GM12878 (cell line): ENCODE measurements at regions not wholly inside any gene's neighbourhood (a gene's known extent, or its start where the extent isn't known, plus 50 kb on each side); places are given as distances from the start of the nearest gene placed in this dataset.

Experiments
- ATAC-seq: fragments of 200-7000 bp; cut with Tn5 transposase; 3 replicates; pipeline ENCODE4 v1.9.1; 2020; ENCODE audit warnings: mild to moderate bottlenecking, moderate library complexity
- BruUV-seq: library from RNA; stranded (reverse); fragments of 400-500 nt; replicated peaks from 2 replicates; lab custom pipeline; 2021; lab: Mats Ljungman, UMichigan
- CTCF ChIA-PET: fragments of 300-600 bp; sonication (Branson Sonifier 250); formaldehyde crosslinking; extraction: SDS; loops from one replicate; lab custom pipeline; 2021; ENCODE audit warnings: inconsistent platforms; lab: Yijun Ruan, JAX
- POLR2A ChIA-PET: fragments of 350-600 bp; formaldehyde crosslinking; extraction: SDS; loops from one replicate; lab custom pipeline; 2021; ENCODE audit warnings: inconsistent platforms; lab: Charles Lee
- RAD21 ChIA-PET: fragments of 300-600 bp; sonication (Branson Sonifier 250); formaldehyde crosslinking; loops from one replicate; lab custom pipeline; 2023; ENCODE audit warnings: antibody characterized with exemption; ENCODE audit not compliant: unreplicated experiment; lab: Charles Lee
- SMC1A ChIA-PET: fragments of 300-600 bp; sonication (Branson Sonifier 250); formaldehyde crosslinking; loops from one replicate; lab custom pipeline; 2023; ENCODE audit not compliant: unreplicated experiment, uncharacterized antibody; lab: Charles Lee
- DNase-seq: peaks from one replicate; pipeline ENCODE4 v3.0.0-alpha.2; 2011; ENCODE audit warnings: low read depth, low spot score
- FAIRE-seq: peaks from 3 replicates; lab custom pipeline; 2011; peaks lifted over from hg19 to GRCh38; lab: Jason Lieb, UNC
- H2AFZ ChIP-seq: 2 replicates; pipeline ENCODE4 v1.6.0; 2011; ENCODE audit warnings: low read depth, low read length, control low read depth; ENCODE audit not compliant: control insufficient read depth
- H3K27ac ChIP-seq: 2 replicates; pipeline ENCODE4 v1.5.1; 2011; ENCODE audit warnings: control low read depth; ENCODE audit not compliant: control insufficient read depth, insufficient read depth
- H3K27me3 ChIP-seq, 2 experiments: replicated peaks in 1 of 2; 2 replicates each; pipeline versions ENCODE4 v1.6.0 to v1.6.1; 2011; ENCODE audit warnings: low read length in 1 of 2; ENCODE audit not compliant: control insufficient read depth in 2 of 2, insufficient read depth in 2 of 2
- H3K36me3 ChIP-seq, 2 experiments: 2 replicates each; pipeline ENCODE4 v1.5.1; 2011; ENCODE audit warnings: low read length in 1 of 2; ENCODE audit not compliant: control insufficient read depth in 2 of 2, insufficient read depth in 2 of 2
- H3K4me1 ChIP-seq: 2 replicates; pipeline ENCODE4 v1.6.1; 2011; ENCODE audit warnings: mild to moderate bottlenecking, low read length, moderate library complexity, mixed read lengths; ENCODE audit not compliant: control insufficient read depth, insufficient read depth
- H3K4me2 ChIP-seq: 2 replicates; pipeline ENCODE4 v1.6.0; 2011; ENCODE audit warnings: control low read depth; ENCODE audit not compliant: control insufficient read depth, insufficient read depth
- H3K4me3 ChIP-seq: fragments of 200-600 bp; sonication (generic); 2 replicates; pipeline ENCODE4 v1.5.1; 2016
- H3K79me2 ChIP-seq: 2 replicates; pipeline ENCODE4 v1.6.0; 2011; ENCODE audit warnings: low read length; ENCODE audit not compliant: control insufficient read depth, insufficient read depth
- H3K9ac ChIP-seq: 2 replicates; pipeline ENCODE4 v1.8.0; 2011; ENCODE audit warnings: low read length, control low read depth, mixed read lengths; ENCODE audit not compliant: control insufficient read depth, insufficient read depth
- H3K9me3 ChIP-seq: replicated peaks from 3 replicates; pipeline ENCODE4 v1.5.1; 2011; ENCODE audit warnings: mild to moderate bottlenecking, low read length; ENCODE audit not compliant: control insufficient read depth, insufficient read depth
- H4K20me1 ChIP-seq: 2 replicates; pipeline ENCODE4 v1.6.0; 2011; ENCODE audit not compliant: control insufficient read depth, insufficient read depth
- BCLAF1 ChIP-seq: fragments of 450-650 bp; IDR thresholded peaks from 2 replicates; pipeline ENCODE4 v1.6.1; 2017; ENCODE audit warnings: antibody characterized with exemption, mild to moderate bottlenecking, moderate library complexity
- CTCF ChIP-seq, 3 experiments: IDR thresholded peaks in 2 of 3; conservative IDR thresholded peaks in 1 of 3; 2 replicates each; pipeline ENCODE4 v1.5.1; 2011; ENCODE audit warnings: low read depth in 3 of 3, low read length in 3 of 3, mild to moderate bottlenecking in 3 of 3, control low read depth in 2 of 3, moderate library complexity in 2 of 3, inconsistent platforms in 1 of 3, mixed read lengths in 1 of 3; ENCODE audit not compliant: control insufficient read depth in 2 of 3, insufficient read depth in 1 of 3; ENCODE audit errors: extremely low read depth in 1 of 3
- MTA2 ChIP-seq: fragments of 450-650 bp; IDR thresholded peaks from 2 replicates; pipeline ENCODE4 v1.6.1; 2016; ENCODE audit warnings: low read depth, mild to moderate bottlenecking, moderate library complexity
- NFYA ChIP-seq: IDR thresholded peaks from 2 replicates; pipeline ENCODE4 v1.6.1; 2011; ENCODE audit warnings: low read depth, mild to moderate bottlenecking, low read length, improper control_type of control experiment, borderline replicate concordance
- YY1 ChIP-seq: IDR thresholded peaks from 2 replicates; pipeline ENCODE4 v1.6.1; 2011; ENCODE audit warnings: low read depth, mild to moderate bottlenecking, low read length
- ZBTB40 ChIP-seq: fragments of 450-650 bp; IDR thresholded peaks from 2 replicates; pipeline ENCODE4 v1.6.1; 2016; ENCODE audit warnings: mild to moderate bottlenecking, moderate library complexity, borderline replicate concordance
- WGBS: methylation state at CpG from one replicate; pipeline ENCODE4 v1.1.6; 2016; ENCODE audit warnings: low lambda C conversion rate; ENCODE audit not compliant: insufficient replicate concordance, insufficient coverage; ENCODE audit errors: missing lambda C conversion rate; 5-methylcytosine and 5-hydroxymethylcytosine counted together
- in situ Hi-C: fragments of 300-500 bp; cut with MboI; formaldehyde crosslinking; loops from 9 replicates; pipeline ENCODE4 v1.14.3; 2018; ENCODE audit warnings: mixed read lengths
- intact Hi-C: fragments of 100-400 bp; cut with micrococcal nuclease; formaldehyde crosslinking; loops from one replicate; pipeline ENCODE4 v1.14.2; 2022; ENCODE audit not compliant: unreplicated experiment

GRCh38 chr10:18875477-18875876, 173.1 kb upstream of the MALRD1 start:
- Histone ChIP-seq H3K4me1 (no peaks in the 10 kb centered on the region), H3K4me2 (no peak overlapping the region), H3K36me3 (no peaks in the 10 kb centered on the region), H4K20me1 (no peaks in the 10 kb centered on the region), H3K9me3 (no peaks in the 10 kb centered on the region), H3K27me3 (no peaks in the 10 kb centered on the region), H3K9ac (no peak overlapping the region), H3K27ac (no peak overlapping the region), H3K79me2 (no peaks in the 10 kb centered on the region), H2AFZ (no peak overlapping the region), H3K4me3 (no peak overlapping the region)
- no peak for ATAC-seq
- no peak for DNase-seq
- ChIA-PET CTCF (interaction anchor here (0.6 kb wide), 1 partner anchor 246 kb away, joined by 3 read pairs; no protein-coding TSS in a partner anchor), POLR2A (no interaction called here), SMC1A (no interaction called here), RAD21 (no interaction called here)
- BruUV-seq, result no TSS peak
- TF ChIP-seq ZBTB40 (no peak), MTA2 (no peak), CTCF (IDR thresholded peaks at IDR 0.05 in 2 of 3, conservative IDR thresholded peaks at IDR 0.05 in 1 of 3; ENCODE audit: control insufficient read depth in 2 of 3, extremely low read depth in 1 of 3, insufficient read depth in 1 of 3, low read depth in 3 of 3, low read length in 3 of 3) (no peak), YY1 (no peak), NFYA (no peak), BCLAF1 (no peak)
- WGBS, result 20% methylated on average over 1 of the region's 1 CpG
- intact Hi-C loops, result no loop called here
- no peak for FAIRE-seq
- in situ Hi-C loops, result no loop called here
